Endothelial cell of umbilical vein (primary cell): ENCODE measurements at regions not wholly inside any gene's neighbourhood (a gene's known extent, or its start where the extent isn't known, plus 50 kb on each side); places are given as distances from the start of the nearest gene placed in this dataset.

Source experiments
- CTCF ChIP-seq, 2 donors: IDR thresholded peaks; 1 replicate in 1 of 2; 2 replicates in 1 of 2; pipeline ENCODE4 v1.5.1; 2011; ENCODE audit warnings: low read length in 2 of 2, mild to moderate bottlenecking in 2 of 2, moderate library complexity in 2 of 2, control low read depth in 1 of 2, inconsistent platforms in 1 of 2, low read depth in 1 of 2; ENCODE audit not compliant: insufficient read depth in 1 of 2; ENCODE audit errors: extremely low read depth in 1 of 2
- EZH2 ChIP-seq: IDR thresholded peaks from 2 replicates; pipeline ENCODE4 v1.6.1; 2012; ENCODE audit warnings: borderline replicate concordance, low read depth, mild to moderate bottlenecking, moderate library complexity, low read length, inconsistent platforms; ENCODE audit not compliant: severe bottlenecking
- JUN ChIP-seq: IDR thresholded peaks from 2 replicates; pipeline ENCODE4 v1.6.1; 2011; ENCODE audit warnings: borderline replicate concordance, low read depth; ENCODE audit not compliant: insufficient read length, insufficient read depth
- POLR2A ChIP-seq: IDR thresholded peaks from 2 replicates; pipeline ENCODE4 v1.6.1; 2012; ENCODE audit warnings: low read depth, mild to moderate bottlenecking, control low read depth, low read length

- TF ChIP-seq EZH2 (no peak), CTCF (IDR thresholded peaks at IDR 0.05; ENCODE audit: extremely low read depth in 1 of 2, insufficient read depth in 1 of 2, low read depth in 1 of 2, low read length in 2 of 2) (no peak), JUN (no peak), POLR2A (no peak)
Observed at GRCh38 chr2:208579678-208580077, 173.1 kb downstream of the PTH2R start.
